PC-9 (cell line): ENCODE measurements at regions not wholly inside any gene's neighbourhood (a gene's known extent, or its start where the extent isn't known, plus 50 kb on each side); places are given as distances from the start of the nearest gene placed in this dataset.

Source experiments
- EZH2 ChIP-seq: fragments of 200-600 bp; sonication (generic); IDR thresholded peaks from 2 replicates; pipeline ENCODE4 v1.8.0; 2017; ENCODE audit warnings: antibody characterized with exemption, low read depth
- TF ChIP-seq, protein P1 (sequence below): fragments of 200-600 bp; sonication (generic); conservative IDR thresholded peaks from 2 replicates; pipeline ENCODE4 v1.6.1; 2017; ENCODE audit warnings: mixed run types, antibody characterized with exemption, mild to moderate bottlenecking, moderate library complexity

DNA sequence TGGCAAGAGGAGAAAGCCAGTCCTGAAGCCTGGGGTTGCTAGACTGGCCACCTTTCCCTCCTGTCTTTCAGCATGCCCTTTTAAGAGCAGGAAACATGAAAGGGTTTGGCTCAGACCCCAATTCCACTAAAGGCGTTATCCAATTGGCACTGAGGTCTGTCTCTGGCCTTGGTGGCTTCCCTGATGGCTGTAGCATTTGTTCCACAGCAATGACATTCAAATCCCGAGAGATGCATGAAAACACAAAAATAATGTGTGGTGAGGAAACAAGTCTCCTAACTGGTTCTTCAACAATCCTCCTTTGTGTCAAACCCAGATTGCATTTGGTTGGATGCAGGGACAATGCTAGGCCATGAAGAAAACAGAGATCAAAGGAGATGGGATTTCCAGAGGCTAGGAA, 56.5 kb upstream of the ADTRP start:
- TF ChIP-seq, protein P1, sequence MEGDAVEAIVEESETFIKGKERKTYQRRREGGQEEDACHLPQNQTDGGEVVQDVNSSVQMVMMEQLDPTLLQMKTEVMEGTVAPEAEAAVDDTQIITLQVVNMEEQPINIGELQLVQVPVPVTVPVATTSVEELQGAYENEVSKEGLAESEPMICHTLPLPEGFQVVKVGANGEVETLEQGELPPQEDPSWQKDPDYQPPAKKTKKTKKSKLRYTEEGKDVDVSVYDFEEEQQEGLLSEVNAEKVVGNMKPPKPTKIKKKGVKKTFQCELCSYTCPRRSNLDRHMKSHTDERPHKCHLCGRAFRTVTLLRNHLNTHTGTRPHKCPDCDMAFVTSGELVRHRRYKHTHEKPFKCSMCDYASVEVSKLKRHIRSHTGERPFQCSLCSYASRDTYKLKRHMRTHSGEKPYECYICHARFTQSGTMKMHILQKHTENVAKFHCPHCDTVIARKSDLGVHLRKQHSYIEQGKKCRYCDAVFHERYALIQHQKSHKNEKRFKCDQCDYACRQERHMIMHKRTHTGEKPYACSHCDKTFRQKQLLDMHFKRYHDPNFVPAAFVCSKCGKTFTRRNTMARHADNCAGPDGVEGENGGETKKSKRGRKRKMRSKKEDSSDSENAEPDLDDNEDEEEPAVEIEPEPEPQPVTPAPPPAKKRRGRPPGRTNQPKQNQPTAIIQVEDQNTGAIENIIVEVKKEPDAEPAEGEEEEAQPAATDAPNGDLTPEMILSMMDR, result no peak
- TF ChIP-seq EZH2, result no peak
